ENCODE measurements at regions not wholly inside any gene's neighbourhood (a gene's known extent, or its start where the extent isn't known, plus 50 kb on each side); places are given as distances from the start of the nearest gene placed in this dataset.
"Not testable (repeated sequence)": the region's sequence is repeated elsewhere in the genome, so short reads cannot be mapped to it uniquely, and the experiment has no call there.

GRCh38 chr9:102479191-102479590 lies 515.9 kb upstream of the CYLC2 start:
- H3K4me3 ChIP-seq (replicated peaks; ENCODE audit: low read depth, low read length) = no peak overlapping the region
- no peak for TF ChIP-seq CTCF (IDR thresholded peaks at IDR 0.05; ENCODE audit: insufficient read depth, low read length, poor library complexity, severe bottlenecking)
- no peaks in the 10 kb centered on the region for H3K27me3 ChIP-seq (replicated peaks; ENCODE audit: control insufficient read depth, insufficient read depth, low read length)
- no peaks in the 10 kb centered on the region for H3K36me3 ChIP-seq (ENCODE audit: control insufficient read depth, insufficient read depth, low read length)
- DNase-seq (ENCODE audit: extremely low read depth, insufficient read length) = no peak

GRCh38 chr9:102474357-102474756 lies 520.8 kb upstream of the CYLC2 start:
- Histone ChIP-seq H3K27me3 (replicated peaks; ENCODE audit: control insufficient read depth, insufficient read depth, low read length) (no peaks in the 10 kb centered on the region), H3K36me3 (ENCODE audit: control insufficient read depth, insufficient read depth, low read length) (no peaks in the 10 kb centered on the region), H3K4me3 (replicated peaks; ENCODE audit: low read depth, low read length) (no peak overlapping the region)
- no peak for TF ChIP-seq CTCF (IDR thresholded peaks at IDR 0.05; ENCODE audit: insufficient read depth, low read length, poor library complexity, severe bottlenecking)
- no peak for DNase-seq (ENCODE audit: extremely low read depth, insufficient read length)

GRCh38 chr9:102469430-102469829 lies 525.7 kb upstream of the CYLC2 start:
- not testable (repeated sequence) for H3K4me3 ChIP-seq (replicated peaks; ENCODE audit: low read depth, low read length); H3K27me3 ChIP-seq (replicated peaks; ENCODE audit: control insufficient read depth, insufficient read depth, low read length); DNase-seq (ENCODE audit: extremely low read depth, insufficient read length); H3K36me3 ChIP-seq (ENCODE audit: control insufficient read depth, insufficient read depth, low read length)

GRCh38 chr9:102461156-102461819 lies 533.8 kb upstream of the CYLC2 start:
- DNase-seq (ENCODE audit: extremely low read depth, insufficient read length) = no peak
- no peak for TF ChIP-seq CTCF (IDR thresholded peaks at IDR 0.05; ENCODE audit: insufficient read depth, low read length, poor library complexity, severe bottlenecking)
- H3K27me3 ChIP-seq (replicated peaks; ENCODE audit: control insufficient read depth, insufficient read depth, low read length) = no peaks in the 10 kb centered on the region

GRCh38 chr9:102459828-102460227 lies 535.3 kb upstream of the CYLC2 start:
- no peak for DNase-seq (ENCODE audit: extremely low read depth, insufficient read length)
- Histone ChIP-seq H3K4me3 (replicated peaks; ENCODE audit: low read depth, low read length) (no peak overlapping the region), H3K27me3 (replicated peaks; ENCODE audit: control insufficient read depth, insufficient read depth, low read length) (no peaks in the 10 kb centered on the region), H3K36me3 (ENCODE audit: control insufficient read depth, insufficient read depth, low read length) (no peaks in the 10 kb centered on the region)
- no peak for TF ChIP-seq CTCF (IDR thresholded peaks at IDR 0.05; ENCODE audit: insufficient read depth, low read length, poor library complexity, severe bottlenecking)

More at GRCh38 chr9:102461156-102461819, 533.8 kb upstream of the CYLC2 start:
- Histone ChIP-seq H3K36me3 (ENCODE audit: control insufficient read depth, insufficient read depth, low read length) (no peaks in the 10 kb centered on the region), H3K4me3 (replicated peaks; ENCODE audit: low read depth, low read length) (no peak overlapping the region)

GRCh38 chr9:102456562-102456961 lies 538.6 kb upstream of the CYLC2 start:
- Histone ChIP-seq H3K27me3 (replicated peaks; ENCODE audit: control insufficient read depth, insufficient read depth, low read length) (no peaks in the 10 kb centered on the region), H3K36me3 (ENCODE audit: control insufficient read depth, insufficient read depth, low read length) (no peaks in the 10 kb centered on the region), H3K4me3 (replicated peaks; ENCODE audit: low read depth, low read length) (no peak overlapping the region)
- no peak for DNase-seq (ENCODE audit: extremely low read depth, insufficient read length)
- TF ChIP-seq CTCF (IDR thresholded peaks at IDR 0.05; ENCODE audit: insufficient read depth, low read length, poor library complexity, severe bottlenecking) = no peak

Measured in GM06990 (cell line).